HCT116 (cell line): ENCODE measurements at regions not wholly inside any gene's neighbourhood (a gene's known extent, or its start where the extent isn't known, plus 50 kb on each side); places are given as distances from the start of the nearest gene placed in this dataset.

ENCODE experiments used
- ATAC-seq: fragments of 200-7000 bp; cut with Tn5 transposase; 2 replicates; pipeline ENCODE4 v1.9.1; 2020; ENCODE audit warnings: mild to moderate bottlenecking, moderate library complexity
- BruUV-seq: library from RNA; stranded (reverse); fragments of 400-500 nt; replicated peaks from 2 replicates; lab custom pipeline; 2021; lab: Mats Ljungman, UMichigan
- CTCF ChIA-PET: fragments of 300-600 bp; sonication (Branson Sonifier 250); formaldehyde crosslinking; loops from one replicate; lab custom pipeline; 2021; ENCODE audit warnings: antibody characterized with exemption; lab: Charles Lee
- POLR2A ChIA-PET: fragments of 300-600, 350-600 bp; sonication (Branson Sonifier 250); formaldehyde crosslinking; loops from one replicate; lab custom pipeline; 2021; ENCODE audit warnings: antibody characterized with exemption; lab: Charles Lee
- RAD21 ChIA-PET, 2 experiments: fragments of 300-600 bp; sonication (Branson Sonifier 250); formaldehyde crosslinking; loops; one replicate each; lab custom pipeline; 2023; ENCODE audit warnings: low total read pairs in 2 of 2; ENCODE audit not compliant: uncharacterized antibody in 2 of 2, unreplicated experiment in 2 of 2, low non-redundant PET in 1 of 2; lab: Charles Lee
- DNase-seq: peaks from one replicate; pipeline ENCODE4 v3.0.0-alpha.2; 2010; ENCODE audit warnings: low read depth, low spot score
- H2AFZ ChIP-seq: fragments of 200-600 bp; shearing (Covaris generic), sonication (generic); 2 replicates; pipeline ENCODE4 v1.6.1; 2017; ENCODE audit warnings: low read depth, mixed run types, mixed read lengths, antibody characterized with exemption, low read length; ENCODE audit not compliant: poor library complexity, severe bottlenecking
- H3K27ac ChIP-seq: 2 replicates; pipeline ENCODE4 v1.5.1; 2012; ENCODE audit warnings: low read depth, low read length
- H3K27me3 ChIP-seq: fragments of 200-600 bp; sonication (generic); 2 replicates; pipeline ENCODE4 v1.6.1; 2016; ENCODE audit warnings: mixed run types, low read length, mixed read lengths; ENCODE audit not compliant: insufficient read depth
- H3K36me3 ChIP-seq, 2 experiments: fragments of 200-500 bp in 1 of 2; fragments of 200-600 bp in 1 of 2; sonication (Bioruptor generic) in 1 of 2; sonication (generic) in 1 of 2; 2 replicates each; pipeline versions ENCODE4 v1.5.1 to v1.6.1; 2014 to 2016; ENCODE audit warnings: low read length in 2 of 2, inconsistent platforms in 1 of 2, mixed read lengths in 1 of 2, mixed run types in 1 of 2; ENCODE audit not compliant: insufficient read depth in 2 of 2, control insufficient read depth in 1 of 2
- H3K4me1 ChIP-seq, 2 experiments: fragments of 200-600 bp in 1 of 2; sonication (generic) in 1 of 2; 2 replicates each; pipeline versions ENCODE4 v1.5.1 to v1.6.1; 2012 to 2017; ENCODE audit warnings: low read length in 2 of 2, inconsistent platforms in 1 of 2, mild to moderate bottlenecking in 1 of 2, mixed read lengths in 1 of 2, mixed run types in 1 of 2, moderate library complexity in 1 of 2; ENCODE audit not compliant: insufficient read depth in 2 of 2, control insufficient read depth in 1 of 2
- H3K4me2 ChIP-seq: fragments of 200-600 bp; sonication (generic); 2 replicates; pipeline ENCODE4 v1.6.1; 2017; ENCODE audit warnings: mixed run types, low read length, mixed read lengths
- H3K4me3 ChIP-seq, 2 experiments: fragments of 200-600 bp in 1 of 2; sonication (generic) in 1 of 2; replicated peaks in 1 of 2; 2 replicates each; pipeline ENCODE4 v1.5.1; 2011 to 2016; ENCODE audit warnings: low read length in 2 of 2, control low read depth in 1 of 2, low read depth in 1 of 2, mild to moderate bottlenecking in 1 of 2, mixed read lengths in 1 of 2, mixed run types in 1 of 2
- H3K79me2 ChIP-seq: fragments of 200-600 bp; sonication (generic); 2 replicates; pipeline ENCODE4 v1.6.1; 2017; ENCODE audit warnings: mild to moderate bottlenecking, mixed run types, low read length, moderate library complexity, mixed read lengths; ENCODE audit not compliant: insufficient read depth
- H3K9ac ChIP-seq: fragments of 200-600 bp; sonication (generic); 2 replicates; pipeline ENCODE4 v1.6.1; 2016; ENCODE audit warnings: low read length, mixed read lengths
- H3K9me2 ChIP-seq: fragments of 200-600 bp; sonication (generic), shearing (Covaris generic); 2 replicates; pipeline ENCODE4 v1.6.1; 2017; ENCODE audit warnings: mixed run types, mild to moderate bottlenecking, moderate library complexity; ENCODE audit not compliant: insufficient read depth
- H3K9me3 ChIP-seq, 2 experiments: fragments of 200-500 bp in 1 of 2; fragments of 200-600 bp in 1 of 2; sonication (Bioruptor generic) in 1 of 2; sonication (generic) in 1 of 2; 2 replicates each; pipeline ENCODE4 v1.6.1; 2014 to 2017; ENCODE audit warnings: low read length in 2 of 2, mixed read lengths in 2 of 2, inconsistent platforms in 1 of 2, low read depth in 1 of 2, mild to moderate bottlenecking in 1 of 2, mixed run types in 1 of 2, moderate library complexity in 1 of 2; ENCODE audit not compliant: control insufficient read depth in 1 of 2, insufficient read depth in 1 of 2
- H4K20me1 ChIP-seq: fragments of 200-600 bp; sonication (generic), shearing (Covaris generic); 2 replicates; pipeline ENCODE4 v1.6.1; 2017; ENCODE audit warnings: mixed run types, mild to moderate bottlenecking, moderate library complexity; ENCODE audit not compliant: insufficient read depth
- EGR1 ChIP-seq: IDR thresholded peaks from 2 replicates; pipeline ENCODE4 v1.6.1; 2012; ENCODE audit warnings: low read depth
- ELF1 ChIP-seq: IDR thresholded peaks from 2 replicates; pipeline ENCODE4 v1.6.1; 2012; ENCODE audit warnings: low read depth, borderline replicate concordance
- EZH2 ChIP-seq: fragments of 200-600 bp; sonication (generic); IDR thresholded peaks from 2 replicates; pipeline ENCODE4 v1.6.1; 2017; ENCODE audit warnings: antibody characterized with exemption, mixed run types
- EZH2phosphoT487 ChIP-seq: fragments of 200-600 bp; IDR thresholded peaks from 2 replicates; pipeline ENCODE4 v1.6.1; 2018; ENCODE audit warnings: antibody characterized with exemption, borderline replicate concordance
- FOSL1 ChIP-seq: IDR thresholded peaks from 2 replicates; pipeline ENCODE4 v1.6.1; 2012; ENCODE audit warnings: low read depth
- POLR2AphosphoS5 ChIP-seq: IDR thresholded peaks from 2 replicates; pipeline ENCODE4 v1.6.1; 2011; ENCODE audit warnings: mild to moderate bottlenecking, low read depth, low read length, moderate library complexity
- SP1 ChIP-seq: IDR thresholded peaks from 2 replicates; pipeline ENCODE4 v1.6.1; 2012; ENCODE audit warnings: low read depth
- SRF ChIP-seq: IDR thresholded peaks from 2 replicates; pipeline ENCODE4 v1.6.1; 2012; ENCODE audit warnings: low read depth
- YY1 ChIP-seq: IDR thresholded peaks from 2 replicates; pipeline ENCODE4 v1.6.1; 2011; ENCODE audit warnings: low read length, low read depth, moderate library complexity, mild to moderate bottlenecking; ENCODE audit not compliant: insufficient replicate concordance; ENCODE audit errors: extremely low read depth
- ZFX ChIP-seq: fragments of 450-650 bp; IDR thresholded peaks from 2 replicates; pipeline ENCODE4 v1.6.1; 2017
- ZNF274 ChIP-seq: fragments of 200-500 bp; sonication (Bioruptor generic); IDR thresholded peaks from 2 replicates; pipeline ENCODE4 v1.6.1; 2014; ENCODE audit warnings: mild to moderate bottlenecking, low read depth, low read length, inconsistent platforms
- intact Hi-C: fragments of 100-400 bp; cut with micrococcal nuclease; formaldehyde crosslinking; loops from 2 replicates; pipeline ENCODE4 v1.10.0; 2022
- TF ChIP-seq, protein P1 (sequence below): IDR thresholded peaks from 2 replicates; pipeline ENCODE4 v1.6.1; 2012; ENCODE audit warnings: low read depth
- TF ChIP-seq, protein P2 (sequence below): IDR thresholded peaks from 2 replicates; pipeline ENCODE4 v1.6.1; 2012
- TF ChIP-seq, protein P3 (sequence below), 3 experiments: fragments of 200-600 bp in 1 of 3; sonication (generic) in 1 of 3; IDR thresholded peaks in 2 of 3; conservative IDR thresholded peaks in 1 of 3; 2 replicates each; pipeline ENCODE4 v1.5.1; 2012 to 2017; ENCODE audit warnings: low read depth in 2 of 3, low read length in 2 of 3, antibody characterized with exemption in 1 of 3, borderline replicate concordance in 1 of 3, control low read depth in 1 of 3, mild to moderate bottlenecking in 1 of 3, mixed read lengths in 1 of 3, mixed run types in 1 of 3, moderate library complexity in 1 of 3; ENCODE audit not compliant: insufficient read depth in 1 of 3
- TF ChIP-seq, protein P4 (sequence below): IDR thresholded peaks from 2 replicates; pipeline ENCODE4 v1.6.1; 2011; ENCODE audit warnings: mild to moderate bottlenecking, low read length, moderate library complexity; ENCODE audit not compliant: insufficient replicate concordance; ENCODE audit errors: extremely low read depth

DNA sequence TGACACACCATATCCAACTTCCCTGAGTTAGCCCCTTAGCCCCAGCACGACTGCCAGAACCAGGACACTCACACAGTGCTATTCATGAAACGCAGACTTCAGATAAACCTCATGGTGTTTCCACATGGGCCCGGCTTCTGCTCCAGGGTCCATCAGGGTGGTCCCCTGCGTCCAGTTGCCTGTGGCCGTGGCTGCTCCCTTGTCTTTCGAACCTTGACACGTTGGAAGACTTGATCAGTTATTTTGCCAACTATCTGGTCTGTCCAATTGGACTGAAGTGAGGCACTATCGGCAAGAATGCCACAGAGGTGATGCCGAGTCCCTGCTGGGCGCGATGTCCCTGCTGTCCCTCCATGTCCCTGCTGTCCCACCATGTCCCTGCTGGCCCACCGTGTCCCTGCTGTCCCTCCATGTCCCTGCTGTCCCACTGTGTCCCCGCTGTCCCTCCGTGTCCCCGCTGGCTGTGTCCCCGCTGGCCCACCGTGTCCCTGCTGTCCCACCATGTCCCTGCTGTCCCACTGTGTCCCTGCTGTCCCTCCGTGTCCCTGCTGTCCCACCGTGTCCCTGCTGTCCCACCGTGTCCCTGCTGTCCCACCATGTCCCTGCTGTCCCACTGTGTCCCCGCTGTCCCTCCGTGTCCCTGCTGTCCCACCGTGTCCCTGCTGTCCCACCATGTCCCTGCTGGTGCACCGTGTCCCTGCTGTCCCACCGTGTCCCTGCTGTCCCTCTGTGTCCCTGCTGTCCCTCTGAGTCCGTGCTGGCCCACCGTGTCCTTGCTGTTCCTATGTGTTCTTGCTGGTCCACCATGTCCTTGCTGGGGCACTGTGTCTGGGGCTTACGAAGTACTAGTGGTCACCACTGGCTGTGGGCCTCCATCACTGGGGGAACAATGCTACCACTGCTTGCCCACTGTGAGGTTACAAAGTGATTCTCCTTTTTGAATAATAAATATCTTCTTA is 251.4 kb downstream of the DLL1 start:
- CTCF ChIA-PET = no interaction called here
- peaks cover 0 to 14% of the 10 kb centered on the region in 2 experiments; a peak in 2 of 4 replicates for H3K4me1 ChIP-seq
- no peak for TF ChIP-seq ZNF274
- TF ChIP-seq SP1 = no peak
- TF ChIP-seq, protein P1, sequence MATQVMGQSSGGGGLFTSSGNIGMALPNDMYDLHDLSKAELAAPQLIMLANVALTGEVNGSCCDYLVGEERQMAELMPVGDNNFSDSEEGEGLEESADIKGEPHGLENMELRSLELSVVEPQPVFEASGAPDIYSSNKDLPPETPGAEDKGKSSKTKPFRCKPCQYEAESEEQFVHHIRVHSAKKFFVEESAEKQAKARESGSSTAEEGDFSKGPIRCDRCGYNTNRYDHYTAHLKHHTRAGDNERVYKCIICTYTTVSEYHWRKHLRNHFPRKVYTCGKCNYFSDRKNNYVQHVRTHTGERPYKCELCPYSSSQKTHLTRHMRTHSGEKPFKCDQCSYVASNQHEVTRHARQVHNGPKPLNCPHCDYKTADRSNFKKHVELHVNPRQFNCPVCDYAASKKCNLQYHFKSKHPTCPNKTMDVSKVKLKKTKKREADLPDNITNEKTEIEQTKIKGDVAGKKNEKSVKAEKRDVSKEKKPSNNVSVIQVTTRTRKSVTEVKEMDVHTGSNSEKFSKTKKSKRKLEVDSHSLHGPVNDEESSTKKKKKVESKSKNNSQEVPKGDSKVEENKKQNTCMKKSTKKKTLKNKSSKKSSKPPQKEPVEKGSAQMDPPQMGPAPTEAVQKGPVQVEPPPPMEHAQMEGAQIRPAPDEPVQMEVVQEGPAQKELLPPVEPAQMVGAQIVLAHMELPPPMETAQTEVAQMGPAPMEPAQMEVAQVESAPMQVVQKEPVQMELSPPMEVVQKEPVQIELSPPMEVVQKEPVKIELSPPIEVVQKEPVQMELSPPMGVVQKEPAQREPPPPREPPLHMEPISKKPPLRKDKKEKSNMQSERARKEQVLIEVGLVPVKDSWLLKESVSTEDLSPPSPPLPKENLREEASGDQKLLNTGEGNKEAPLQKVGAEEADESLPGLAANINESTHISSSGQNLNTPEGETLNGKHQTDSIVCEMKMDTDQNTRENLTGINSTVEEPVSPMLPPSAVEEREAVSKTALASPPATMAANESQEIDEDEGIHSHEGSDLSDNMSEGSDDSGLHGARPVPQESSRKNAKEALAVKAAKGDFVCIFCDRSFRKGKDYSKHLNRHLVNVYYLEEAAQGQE = no peak
- no peak for TF ChIP-seq EZH2
- TF ChIP-seq SRF = no peak
- TF ChIP-seq EGR1 = no peak
- no peak for TF ChIP-seq EZH2phosphoT487
- TF ChIP-seq YY1 = no peak
- TF ChIP-seq, protein P2, sequence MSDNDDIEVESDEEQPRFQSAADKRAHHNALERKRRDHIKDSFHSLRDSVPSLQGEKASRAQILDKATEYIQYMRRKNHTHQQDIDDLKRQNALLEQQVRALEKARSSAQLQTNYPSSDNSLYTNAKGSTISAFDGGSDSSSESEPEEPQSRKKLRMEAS = no peak
- TF ChIP-seq FOSL1 = no peak
- no peak for TF ChIP-seq ELF1
- TF ChIP-seq POLR2AphosphoS5 = no peak
- no peak for TF ChIP-seq ZFX
- TF ChIP-seq, protein P3, sequence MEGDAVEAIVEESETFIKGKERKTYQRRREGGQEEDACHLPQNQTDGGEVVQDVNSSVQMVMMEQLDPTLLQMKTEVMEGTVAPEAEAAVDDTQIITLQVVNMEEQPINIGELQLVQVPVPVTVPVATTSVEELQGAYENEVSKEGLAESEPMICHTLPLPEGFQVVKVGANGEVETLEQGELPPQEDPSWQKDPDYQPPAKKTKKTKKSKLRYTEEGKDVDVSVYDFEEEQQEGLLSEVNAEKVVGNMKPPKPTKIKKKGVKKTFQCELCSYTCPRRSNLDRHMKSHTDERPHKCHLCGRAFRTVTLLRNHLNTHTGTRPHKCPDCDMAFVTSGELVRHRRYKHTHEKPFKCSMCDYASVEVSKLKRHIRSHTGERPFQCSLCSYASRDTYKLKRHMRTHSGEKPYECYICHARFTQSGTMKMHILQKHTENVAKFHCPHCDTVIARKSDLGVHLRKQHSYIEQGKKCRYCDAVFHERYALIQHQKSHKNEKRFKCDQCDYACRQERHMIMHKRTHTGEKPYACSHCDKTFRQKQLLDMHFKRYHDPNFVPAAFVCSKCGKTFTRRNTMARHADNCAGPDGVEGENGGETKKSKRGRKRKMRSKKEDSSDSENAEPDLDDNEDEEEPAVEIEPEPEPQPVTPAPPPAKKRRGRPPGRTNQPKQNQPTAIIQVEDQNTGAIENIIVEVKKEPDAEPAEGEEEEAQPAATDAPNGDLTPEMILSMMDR (IDR thresholded peaks at IDR 0.05 in 2 of 3, conservative IDR thresholded peaks at IDR 0.05 in 1 of 3; ENCODE audit: borderline replicate concordance in 1 of 3, insufficient read depth in 1 of 3, low read depth in 2 of 3, low read length in 2 of 3) = no peak
- TF ChIP-seq, protein P4, sequence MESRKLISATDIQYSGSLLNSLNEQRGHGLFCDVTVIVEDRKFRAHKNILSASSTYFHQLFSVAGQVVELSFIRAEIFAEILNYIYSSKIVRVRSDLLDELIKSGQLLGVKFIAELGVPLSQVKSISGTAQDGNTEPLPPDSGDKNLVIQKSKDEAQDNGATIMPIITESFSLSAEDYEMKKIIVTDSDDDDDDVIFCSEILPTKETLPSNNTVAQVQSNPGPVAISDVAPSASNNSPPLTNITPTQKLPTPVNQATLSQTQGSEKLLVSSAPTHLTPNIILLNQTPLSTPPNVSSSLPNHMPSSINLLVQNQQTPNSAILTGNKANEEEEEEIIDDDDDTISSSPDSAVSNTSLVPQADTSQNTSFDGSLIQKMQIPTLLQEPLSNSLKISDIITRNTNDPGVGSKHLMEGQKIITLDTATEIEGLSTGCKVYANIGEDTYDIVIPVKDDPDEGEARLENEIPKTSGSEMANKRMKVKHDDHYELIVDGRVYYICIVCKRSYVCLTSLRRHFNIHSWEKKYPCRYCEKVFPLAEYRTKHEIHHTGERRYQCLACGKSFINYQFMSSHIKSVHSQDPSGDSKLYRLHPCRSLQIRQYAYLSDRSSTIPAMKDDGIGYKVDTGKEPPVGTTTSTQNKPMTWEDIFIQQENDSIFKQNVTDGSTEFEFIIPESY = no peak
- no peak overlapping the region for H2AFZ ChIP-seq
- no peak for DNase-seq
- no peak for ATAC-seq
- POLR2A ChIA-PET = no interaction called here
- no peak overlapping the region for H3K4me3 ChIP-seq
- intact Hi-C loops = no loop called here
- no peaks in the 10 kb centered on the region for H3K9me3 ChIP-seq
- no peaks in the 10 kb centered on the region for H3K9me2 ChIP-seq
- RAD21 ChIA-PET = no interaction called here
- H3K4me2 ChIP-seq = no peak overlapping the region
- H3K9ac ChIP-seq = no peak overlapping the region
- no peaks in the 10 kb centered on the region for H3K79me2 ChIP-seq
- H3K27ac ChIP-seq = no peak overlapping the region
- no TSS peak for BruUV-seq
- H4K20me1 ChIP-seq = no peaks in the 10 kb centered on the region
- no peaks in the 10 kb centered on the region for H3K36me3 ChIP-seq
- no peaks in the 10 kb centered on the region for H3K27me3 ChIP-seq
